NCI-H774 (cell line): ENCODE measurements at regions not wholly inside any gene's neighbourhood (a gene's known extent, or its start where the extent isn't known, plus 50 kb on each side); places are given as distances from the start of the nearest gene placed in this dataset.
"Not testable (repeated sequence)": the region's sequence is repeated elsewhere in the genome, so short reads cannot be mapped to it uniquely, and the experiment has no call there.

Experiments
- DNase-seq: peaks from one replicate; lab custom pipeline; 2025; lab: John Stamatoyannopoulos, UW

GRCh38 chr3:106078635-106079034 is 209.8 kb upstream of the CBLB start:
- DNase-seq: no peak

- no peak for DNase-seq
Measured at GRCh38 chr3:106082616-106083015, 213.8 kb upstream of the CBLB start.

GRCh38 chr3:106083207-106083606 is 214.4 kb upstream of the CBLB start:
- no peak for DNase-seq

GRCh38 chr3:106083854-106084253 is 215.0 kb upstream of the CBLB start:
- no peak for DNase-seq

GRCh38 chr3:106086038-106086437 is 217.2 kb upstream of the CBLB start:
- DNase-seq: no peak

- DNase-seq: no peak
Measured at GRCh38 chr3:106086636-106087035, 217.8 kb upstream of the CBLB start.

GRCh38 chr3:106088304-106088703 is 219.5 kb upstream of the CBLB start:
- DNase-seq: no peak

- no peak for DNase-seq
Measured at GRCh38 chr3:106088899-106089298, 220.1 kb upstream of the CBLB start.

GRCh38 chr3:106089806-106090205 is 221.0 kb upstream of the CBLB start:
- no peak for DNase-seq

GRCh38 chr3:106092792-106093191 is 224.0 kb upstream of the CBLB start:
- no peak for DNase-seq

GRCh38 chr3:106093616-106094015 is 224.8 kb upstream of the CBLB start:
- no peak for DNase-seq

- no peak for DNase-seq
Measured at GRCh38 chr3:106097817-106098435, 229.1 kb upstream of the CBLB start.

GRCh38 chr3:106103383-106103782 is 234.6 kb upstream of the CBLB start:
- no peak for DNase-seq

- no peak for DNase-seq
Measured at GRCh38 chr3:106104078-106104477, 235.3 kb upstream of the CBLB start.

GRCh38 chr3:106108925-106109324 is 240.1 kb upstream of the CBLB start:
- no peak for DNase-seq

- not testable (repeated sequence) for DNase-seq
Measured at GRCh38 chr3:106112561-106112960, 243.7 kb upstream of the CBLB start.

GRCh38 chr3:106113747-106114146 is 244.9 kb upstream of the CBLB start:
- DNase-seq: no peak

GRCh38 chr3:106114220-106114619 is 245.4 kb upstream of the CBLB start:
- DNase-seq: no peak

GRCh38 chr3:106114848-106115247 is 246.0 kb upstream of the CBLB start:
- no peak for DNase-seq

GRCh38 chr3:106115557-106115956 is 246.7 kb upstream of the CBLB start:
- no peak for DNase-seq

- DNase-seq: no peak
Measured at GRCh38 chr3:106116733-106117489, 248.1 kb upstream of the CBLB start.

- no peak for DNase-seq
Measured at GRCh38 chr3:106117490-106117858, 248.7 kb upstream of the CBLB start.

- DNase-seq: no peak
Measured at GRCh38 chr3:106119614-106120082, 250.8 kb upstream of the CBLB start.

GRCh38 chr3:106120356-106120755 is 251.5 kb upstream of the CBLB start:
- DNase-seq: no peak
